GM12878 (cell line): ENCODE measurements at regions not wholly inside any gene's neighbourhood (a gene's known extent, or its start where the extent isn't known, plus 50 kb on each side); places are given as distances from the start of the nearest gene placed in this dataset.

Experiments used
- CTCF ChIP-seq, 3 experiments: IDR thresholded peaks in 2 of 3; conservative IDR thresholded peaks in 1 of 3; 2 replicates each; pipeline ENCODE4 v1.5.1; 2011; ENCODE audit warnings: low read depth in 3 of 3, low read length in 3 of 3, mild to moderate bottlenecking in 3 of 3, control low read depth in 2 of 3, moderate library complexity in 2 of 3, inconsistent platforms in 1 of 3, mixed read lengths in 1 of 3; ENCODE audit not compliant: control insufficient read depth in 2 of 3, insufficient read depth in 1 of 3; ENCODE audit errors: extremely low read depth in 1 of 3
- EZH2 ChIP-seq: IDR thresholded peaks from 2 replicates; pipeline ENCODE4 v1.6.1; 2012; ENCODE audit warnings: low read depth, mild to moderate bottlenecking, control low read depth, inconsistent platforms, low read length, borderline replicate concordance; ENCODE audit not compliant: control insufficient read depth
- MXI1 ChIP-seq: fragments of 150-350 bp; IDR thresholded peaks from 2 replicates; pipeline ENCODE4 v1.6.1; 2011; ENCODE audit warnings: low read depth, mild to moderate bottlenecking, inconsistent platforms, low read length, improper control_type of control experiment
- TF ChIP-seq, protein P1 (sequence below): fragments of 150-350 bp; IDR thresholded peaks from 2 replicates; pipeline ENCODE4 v1.6.1; 2014; ENCODE audit warnings: mild to moderate bottlenecking, low read depth, low read length
- TF ChIP-seq, protein P2 (sequence below): IDR thresholded peaks from 2 replicates; pipeline ENCODE4 v1.6.1; 2011; ENCODE audit warnings: low read depth, low read length, improper control_type of control experiment, borderline replicate concordance

DNA sequence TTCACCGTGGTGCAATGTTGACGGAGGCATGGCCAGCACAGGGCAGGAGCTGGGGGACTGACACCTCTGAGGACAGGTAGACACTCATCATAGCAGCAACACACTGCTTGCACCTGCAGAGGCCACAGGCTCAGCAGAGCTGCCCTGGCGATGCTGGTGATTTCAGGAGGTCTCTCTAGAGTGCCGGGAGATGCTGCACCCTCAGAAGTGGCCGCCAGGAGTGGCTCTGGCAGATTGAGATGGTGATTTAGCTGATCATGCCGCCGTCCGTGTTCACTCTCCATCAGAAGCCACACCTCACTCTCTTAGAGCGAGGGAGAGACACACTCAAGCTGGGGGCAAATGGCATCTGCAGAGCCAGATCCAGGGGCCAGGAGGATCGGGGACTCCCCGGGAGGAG lies 244.6 kb upstream of the SGCG start:
- TF ChIP-seq MXI1 (no peak), CTCF (IDR thresholded peaks at IDR 0.05 in 2 of 3, conservative IDR thresholded peaks at IDR 0.05 in 1 of 3; ENCODE audit: control insufficient read depth in 2 of 3, extremely low read depth in 1 of 3, insufficient read depth in 1 of 3, low read depth in 3 of 3, low read length in 3 of 3) (no peak), EZH2 (no peak)
- TF ChIP-seq, protein P1, sequence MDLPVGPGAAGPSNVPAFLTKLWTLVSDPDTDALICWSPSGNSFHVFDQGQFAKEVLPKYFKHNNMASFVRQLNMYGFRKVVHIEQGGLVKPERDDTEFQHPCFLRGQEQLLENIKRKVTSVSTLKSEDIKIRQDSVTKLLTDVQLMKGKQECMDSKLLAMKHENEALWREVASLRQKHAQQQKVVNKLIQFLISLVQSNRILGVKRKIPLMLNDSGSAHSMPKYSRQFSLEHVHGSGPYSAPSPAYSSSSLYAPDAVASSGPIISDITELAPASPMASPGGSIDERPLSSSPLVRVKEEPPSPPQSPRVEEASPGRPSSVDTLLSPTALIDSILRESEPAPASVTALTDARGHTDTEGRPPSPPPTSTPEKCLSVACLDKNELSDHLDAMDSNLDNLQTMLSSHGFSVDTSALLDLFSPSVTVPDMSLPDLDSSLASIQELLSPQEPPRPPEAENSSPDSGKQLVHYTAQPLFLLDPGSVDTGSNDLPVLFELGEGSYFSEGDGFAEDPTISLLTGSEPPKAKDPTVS: no peak
- TF ChIP-seq, protein P2, sequence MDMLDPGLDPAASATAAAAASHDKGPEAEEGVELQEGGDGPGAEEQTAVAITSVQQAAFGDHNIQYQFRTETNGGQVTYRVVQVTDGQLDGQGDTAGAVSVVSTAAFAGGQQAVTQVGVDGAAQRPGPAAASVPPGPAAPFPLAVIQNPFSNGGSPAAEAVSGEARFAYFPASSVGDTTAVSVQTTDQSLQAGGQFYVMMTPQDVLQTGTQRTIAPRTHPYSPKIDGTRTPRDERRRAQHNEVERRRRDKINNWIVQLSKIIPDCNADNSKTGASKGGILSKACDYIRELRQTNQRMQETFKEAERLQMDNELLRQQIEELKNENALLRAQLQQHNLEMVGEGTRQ: no peak
